Adrenal gland (tissue), 5 donors: ENCODE measurements at regions not wholly inside any gene's neighbourhood (a gene's known extent, or its start where the extent isn't known, plus 50 kb on each side); places are given as distances from the start of the nearest gene placed in this dataset.

Experiments
- CTCF ChIP-seq, 6 experiments: fragments of 450-650 bp in 4 of 6; fragments of 200-600 bp in 2 of 6; sonication (generic) in 1 of 6; IDR thresholded peaks; 1 replicate in 5 of 6; 2 replicates in 1 of 6; pipeline versions ENCODE4 v1.5.1 to v1.8.0; 2016 to 2021; ENCODE audit warnings: antibody characterized with exemption in 6 of 6, mild to moderate bottlenecking in 2 of 6, moderate library complexity in 1 of 6
- POLR2A ChIP-seq, 2 donors: fragments of 450-650 bp; IDR thresholded peaks; one replicate each; pipeline ENCODE4 v1.6.1; 2017; ENCODE audit warnings: antibody characterized with exemption in 2 of 2, mild to moderate bottlenecking in 2 of 2, moderate library complexity in 1 of 2
- donor health status: DM: no; HTN: no; CAD: no.

DNA sequence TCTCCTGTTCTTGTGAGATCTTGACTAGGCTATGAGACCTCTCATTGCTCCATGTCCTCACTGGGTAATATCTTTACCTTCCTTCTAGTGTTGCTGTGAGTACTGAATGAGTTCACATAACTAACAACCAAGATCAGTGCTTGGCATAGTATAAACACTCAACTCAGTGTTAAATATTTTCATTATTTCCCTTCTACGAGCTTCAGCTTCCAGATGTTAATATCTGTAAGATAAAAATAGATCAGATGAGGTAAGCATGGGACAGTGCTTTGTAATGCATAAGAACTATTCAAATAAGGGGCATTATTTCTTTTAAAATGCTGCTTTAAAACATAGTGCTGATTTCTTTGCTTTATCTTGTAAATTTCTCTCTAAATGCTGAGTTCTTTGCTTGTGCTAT lies 130.8 kb downstream of the DIPK2A start:
- TF ChIP-seq POLR2A (IDR thresholded peaks at IDR 0.05) (no peak), CTCF (IDR thresholded peaks at IDR 0.05) (no peak)
